A673 (cell line): ENCODE measurements at regions not wholly inside any gene's neighbourhood (a gene's known extent, or its start where the extent isn't known, plus 50 kb on each side); places are given as distances from the start of the nearest gene placed in this dataset.

Experiments used
- EZH2 ChIP-seq: fragments of 200-600 bp; sonication (generic); IDR thresholded peaks from 2 replicates; pipeline ENCODE4 v1.6.1; 2017; ENCODE audit warnings: borderline replicate concordance, low read depth, mild to moderate bottlenecking, mixed read lengths, antibody characterized with exemption, low read length; ENCODE audit not compliant: poor library complexity, severe bottlenecking
- TF ChIP-seq, protein P1 (sequence below): fragments of 300-800, 200-600 bp; sonication (generic); conservative IDR thresholded peaks from 2 replicates; pipeline ENCODE4 v1.5.1; 2017; ENCODE audit warnings: low read depth, mild to moderate bottlenecking, antibody characterized with exemption, low read length, moderate library complexity, mixed read lengths

- TF ChIP-seq, protein P1, sequence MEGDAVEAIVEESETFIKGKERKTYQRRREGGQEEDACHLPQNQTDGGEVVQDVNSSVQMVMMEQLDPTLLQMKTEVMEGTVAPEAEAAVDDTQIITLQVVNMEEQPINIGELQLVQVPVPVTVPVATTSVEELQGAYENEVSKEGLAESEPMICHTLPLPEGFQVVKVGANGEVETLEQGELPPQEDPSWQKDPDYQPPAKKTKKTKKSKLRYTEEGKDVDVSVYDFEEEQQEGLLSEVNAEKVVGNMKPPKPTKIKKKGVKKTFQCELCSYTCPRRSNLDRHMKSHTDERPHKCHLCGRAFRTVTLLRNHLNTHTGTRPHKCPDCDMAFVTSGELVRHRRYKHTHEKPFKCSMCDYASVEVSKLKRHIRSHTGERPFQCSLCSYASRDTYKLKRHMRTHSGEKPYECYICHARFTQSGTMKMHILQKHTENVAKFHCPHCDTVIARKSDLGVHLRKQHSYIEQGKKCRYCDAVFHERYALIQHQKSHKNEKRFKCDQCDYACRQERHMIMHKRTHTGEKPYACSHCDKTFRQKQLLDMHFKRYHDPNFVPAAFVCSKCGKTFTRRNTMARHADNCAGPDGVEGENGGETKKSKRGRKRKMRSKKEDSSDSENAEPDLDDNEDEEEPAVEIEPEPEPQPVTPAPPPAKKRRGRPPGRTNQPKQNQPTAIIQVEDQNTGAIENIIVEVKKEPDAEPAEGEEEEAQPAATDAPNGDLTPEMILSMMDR, result no peak
- no peak for TF ChIP-seq EZH2
These were observed 319.7 kb upstream of the POM121L12 start for GRCh38 chr7:52715701-52716100.
